Loucy (cell line): ENCODE measurements at regions not wholly inside any gene's neighbourhood (a gene's known extent, or its start where the extent isn't known, plus 50 kb on each side); places are given as distances from the start of the nearest gene placed in this dataset.

ENCODE experiments used
- CTCF ChIP-seq: fragments of 200-600 bp; sonication (generic); conservative IDR thresholded peaks from 2 replicates; pipeline ENCODE4 v1.5.1; 2014; ENCODE audit warnings: mild to moderate bottlenecking, antibody characterized with exemption, low read length
- EZH2phosphoT487 ChIP-seq: fragments of 200-600 bp; IDR thresholded peaks from 2 replicates; pipeline ENCODE4 v1.6.1; 2018; ENCODE audit warnings: antibody characterized with exemption, mild to moderate bottlenecking, moderate library complexity, borderline replicate concordance

GRCh38 chr2:225937625-225938187 lies 538.2 kb downstream of the NYAP2 start:
- TF ChIP-seq CTCF (no peak), EZH2phosphoT487 (no peak)
